22Rv1 (cell line): ENCODE measurements at regions not wholly inside any gene's neighbourhood (a gene's known extent, or its start where the extent isn't known, plus 50 kb on each side); places are given as distances from the start of the nearest gene placed in this dataset.

Experiments
- CTCF ChIP-seq: fragments of 450-650 bp; IDR thresholded peaks from 2 replicates; pipeline ENCODE4 v1.5.1; 2017; ENCODE audit warnings: mild to moderate bottlenecking
- ZFX ChIP-seq: fragments of 450-650 bp; IDR thresholded peaks from 2 replicates; pipeline ENCODE4 v1.6.1; 2017; ENCODE audit warnings: antibody characterized with exemption, borderline replicate concordance

- TF ChIP-seq CTCF (no peak), ZFX (no peak)
Measured at GRCh38 chr15:29541309-29541708, 271.7 kb upstream of the NSMCE3 start.
